HG02678 (cell line): ENCODE measurements at regions not wholly inside any gene's neighbourhood (a gene's known extent, or its start where the extent isn't known, plus 50 kb on each side); places are given as distances from the start of the nearest gene placed in this dataset.

ENCODE experiments used
- ATAC-seq: cut with Tn5 transposase; IDR thresholded peaks from one replicate; pipeline ENCODE4 v1.9.1; 2021; ENCODE audit warnings: mild to moderate bottlenecking, moderate library complexity; ENCODE audit not compliant: unreplicated experiment

- no peak for ATAC-seq
Measured at GRCh38 chr7:88515301-88515700, 208.6 kb upstream of the STEAP4 start.

GRCh38 chr7:88509341-88509740 lies 202.6 kb upstream of the STEAP4 start:
- ATAC-seq: no peak

DNA sequence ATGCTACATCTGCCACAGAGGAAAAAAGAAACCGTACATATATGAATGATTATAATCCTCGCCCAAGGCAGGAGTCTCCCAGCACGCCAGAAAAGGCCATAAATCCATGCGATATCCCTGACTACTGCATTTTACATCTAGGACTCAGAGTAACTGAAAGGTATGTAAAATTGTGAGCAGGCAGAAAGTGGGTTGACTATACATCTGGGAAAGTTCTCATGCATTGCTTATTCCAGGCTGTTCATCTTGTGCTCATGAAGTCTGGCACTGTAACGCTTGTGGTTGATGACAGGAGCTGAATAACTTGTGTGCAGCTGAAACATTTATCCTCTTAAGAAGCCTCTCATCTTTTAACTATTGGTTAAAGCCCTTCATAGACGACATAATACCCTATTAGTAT lies 193.4 kb upstream of the STEAP4 start:
- no peak for ATAC-seq

- ATAC-seq: no peak
Measured at GRCh38 chr7:88495881-88496725, 189.4 kb upstream of the STEAP4 start.

DNA sequence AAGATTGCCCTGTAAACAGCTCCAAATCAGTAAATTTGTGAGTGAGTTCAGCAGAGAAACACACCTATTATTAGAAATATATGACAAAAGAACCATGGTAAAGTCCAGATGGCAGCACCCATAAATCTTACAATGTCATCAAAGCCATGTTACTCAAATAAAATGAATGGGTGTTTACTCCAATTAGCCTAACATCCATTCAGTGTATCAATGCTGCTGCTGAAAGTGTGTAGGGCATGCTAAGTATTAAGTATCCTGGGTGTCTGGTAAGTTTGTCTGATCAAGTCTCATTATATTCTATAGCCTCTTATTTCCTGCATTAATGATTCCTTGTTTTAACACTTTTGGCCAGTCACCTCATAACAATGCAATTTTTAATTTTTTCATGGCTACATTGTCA lies 185.5 kb upstream of the STEAP4 start:
- ATAC-seq: no peak

GRCh38 chr7:88490874-88491273 lies 184.2 kb upstream of the STEAP4 start:
- ATAC-seq: no peak

- ATAC-seq: no peak
Measured at GRCh38 chr7:88490161-88490560, 183.5 kb upstream of the STEAP4 start.

- no peak for ATAC-seq
Measured at GRCh38 chr7:88485821-88486220, 179.1 kb upstream of the STEAP4 start.

- ATAC-seq: no peak
Measured at GRCh38 chr7:88484551-88484950, 177.9 kb upstream of the STEAP4 start.

GRCh38 chr7:88480896-88481295 lies 174.2 kb upstream of the STEAP4 start:
- no peak for ATAC-seq

DNA sequence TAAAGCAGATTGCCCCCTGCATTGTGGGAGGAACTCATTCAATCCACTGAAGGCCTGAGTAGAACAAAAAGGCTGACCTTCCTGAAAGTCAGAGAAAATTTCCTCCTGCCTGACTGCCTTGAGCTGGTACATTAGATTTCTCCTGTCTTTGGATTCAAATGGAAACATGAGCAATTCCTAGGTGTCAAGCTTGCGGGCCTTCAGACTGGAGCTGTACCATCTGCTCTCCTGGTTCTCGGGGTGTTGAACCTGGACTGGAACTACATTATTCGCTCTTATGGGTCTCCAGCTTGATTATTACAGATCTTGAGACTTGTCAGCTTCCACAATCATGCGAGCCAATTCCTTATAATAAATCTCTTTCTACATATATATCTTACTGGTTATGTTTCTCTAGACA lies 173.6 kb upstream of the STEAP4 start:
- no peak for ATAC-seq

DNA sequence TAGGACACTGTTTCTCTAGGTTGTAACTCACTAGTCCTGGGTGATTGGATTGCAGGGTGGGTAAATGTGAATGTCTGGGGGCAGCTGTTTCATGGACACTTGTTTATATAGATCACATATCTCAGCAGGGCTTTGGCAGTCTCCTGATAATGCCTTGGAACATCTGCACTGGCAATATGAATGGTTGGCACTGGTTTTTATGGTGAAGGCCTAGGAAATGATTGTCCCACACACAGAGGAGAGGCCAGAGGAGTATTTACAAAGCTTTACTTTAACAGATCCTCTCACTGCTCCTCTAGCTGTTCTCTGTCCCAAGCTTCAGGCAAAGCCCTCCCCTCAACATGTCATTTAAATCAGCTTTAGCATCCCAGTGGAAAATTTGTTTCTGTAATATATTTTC lies 171.3 kb upstream of the STEAP4 start:
- no peak for ATAC-seq

DNA sequence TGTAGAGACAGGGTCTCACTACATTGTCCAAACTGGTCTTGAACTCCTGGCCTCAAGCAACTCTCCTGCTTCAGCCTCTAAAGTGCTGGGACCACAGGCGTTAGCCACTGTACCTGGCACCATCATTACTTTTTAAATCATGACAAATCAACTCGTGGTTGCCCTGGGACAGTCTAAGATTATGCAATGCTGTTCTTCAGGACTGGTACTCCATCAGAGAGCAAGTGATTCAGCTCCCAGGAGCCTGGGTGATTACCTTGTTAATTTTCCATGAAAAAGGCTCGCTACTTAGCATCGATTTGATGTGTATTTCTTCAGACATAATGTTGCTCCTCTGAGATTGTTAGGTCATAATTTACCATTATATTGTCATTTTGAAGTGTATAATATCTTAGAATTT lies 158.9 kb upstream of the STEAP4 start:
- ATAC-seq: no peak

DNA sequence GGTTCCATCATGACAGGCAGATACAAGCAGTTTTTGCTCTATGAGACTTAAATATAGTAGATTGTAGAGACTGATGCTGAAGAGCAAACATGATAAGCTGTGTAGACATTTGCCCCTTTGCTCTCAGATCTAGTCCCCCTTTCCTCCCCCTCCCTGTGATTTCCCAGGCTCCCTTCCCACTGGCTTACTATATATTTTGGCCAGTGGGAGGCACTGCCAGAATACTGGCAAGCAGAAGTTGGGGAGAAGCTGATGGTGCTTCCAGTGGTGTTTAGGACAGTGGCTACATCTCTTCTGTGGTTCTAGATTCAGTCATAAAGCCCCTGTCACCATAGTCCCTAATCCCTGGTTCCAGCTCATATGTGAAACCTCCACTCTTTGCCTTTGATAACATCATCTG lies 156.1 kb upstream of the STEAP4 start:
- no peak for ATAC-seq

DNA sequence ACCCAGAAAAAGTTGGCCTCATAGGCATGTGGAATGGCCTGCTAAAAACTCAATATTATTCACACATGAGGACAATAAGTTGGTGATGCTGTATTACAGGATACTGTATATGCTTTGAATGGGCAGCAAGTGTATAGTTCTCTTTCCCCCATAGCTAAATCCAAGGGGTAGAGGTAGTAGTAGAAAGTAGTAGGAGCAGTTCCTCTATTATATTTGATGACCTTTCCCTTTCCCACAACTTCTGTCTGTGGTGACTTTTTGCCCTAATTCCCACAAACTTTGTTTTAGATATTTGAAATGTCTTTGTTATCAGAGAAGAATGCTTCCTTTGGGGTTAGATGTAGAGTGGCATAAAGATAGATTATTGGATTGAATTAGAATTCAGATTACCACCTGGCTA lies 154.0 kb upstream of the STEAP4 start:
- ATAC-seq: no peak

DNA sequence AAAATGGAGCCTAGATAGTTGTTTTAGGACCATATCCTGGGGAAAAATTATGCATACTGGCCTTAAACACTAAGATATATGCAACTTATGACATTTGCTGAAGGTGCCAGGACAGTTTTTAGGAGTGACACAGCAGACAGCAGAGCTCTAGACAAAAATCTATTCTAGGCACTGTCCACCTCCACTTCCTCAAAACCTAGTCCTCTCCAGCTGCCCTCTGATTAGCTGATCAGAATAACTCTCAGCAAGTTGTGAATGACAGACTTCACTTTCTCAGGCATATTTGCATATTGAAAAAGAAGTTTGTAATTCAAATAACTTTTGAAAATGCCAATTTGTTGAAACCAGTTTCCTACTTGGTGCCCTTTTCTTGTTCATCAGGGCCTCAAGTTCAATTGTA lies 152.3 kb upstream of the STEAP4 start:
- no peak for ATAC-seq

DNA sequence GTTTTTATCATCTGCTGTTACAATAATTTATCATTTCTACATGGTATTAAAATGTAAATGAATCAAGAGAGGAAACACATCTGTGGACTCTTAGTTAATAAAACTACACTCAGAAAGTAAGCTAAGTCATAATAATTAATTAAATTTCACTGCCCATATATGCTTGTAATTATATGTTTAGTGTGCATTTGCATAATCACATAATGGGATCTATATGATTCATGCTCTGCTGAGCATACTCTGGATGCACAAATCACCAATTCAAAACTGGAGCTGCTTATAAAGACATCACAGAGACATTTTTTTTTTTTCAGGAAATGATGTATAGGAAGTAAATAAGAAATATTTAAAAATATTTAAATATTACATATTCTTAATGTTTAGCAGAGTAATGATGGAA lies 151.6 kb upstream of the STEAP4 start:
- no peak for ATAC-seq

- ATAC-seq: no peak
Measured at GRCh38 chr7:88457320-88457719, 150.6 kb upstream of the STEAP4 start.

DNA sequence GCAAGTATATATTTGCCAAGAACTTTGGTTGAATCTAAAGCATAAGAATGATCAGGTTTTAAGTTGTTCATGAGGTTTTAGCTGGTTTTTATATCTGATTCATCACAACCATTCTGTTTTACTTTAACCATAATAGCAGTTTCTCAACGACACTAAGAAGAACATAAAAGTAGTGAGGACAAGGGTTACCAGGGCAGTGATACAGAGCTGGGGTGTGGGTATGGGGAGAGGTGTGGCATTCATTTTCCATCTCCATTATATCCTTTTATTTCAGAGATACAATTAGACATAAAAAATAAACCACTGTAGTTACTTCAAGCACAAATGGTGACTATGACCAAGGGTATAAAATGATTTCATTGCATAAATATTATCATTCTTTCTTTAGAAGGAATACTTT lies 149.8 kb upstream of the STEAP4 start:
- no peak for ATAC-seq

- no peak for ATAC-seq
Measured at GRCh38 chr7:88455696-88456095, 149.0 kb upstream of the STEAP4 start.

- ATAC-seq: no peak
Measured at GRCh38 chr7:88452646-88453045, 146.0 kb upstream of the STEAP4 start.

DNA sequence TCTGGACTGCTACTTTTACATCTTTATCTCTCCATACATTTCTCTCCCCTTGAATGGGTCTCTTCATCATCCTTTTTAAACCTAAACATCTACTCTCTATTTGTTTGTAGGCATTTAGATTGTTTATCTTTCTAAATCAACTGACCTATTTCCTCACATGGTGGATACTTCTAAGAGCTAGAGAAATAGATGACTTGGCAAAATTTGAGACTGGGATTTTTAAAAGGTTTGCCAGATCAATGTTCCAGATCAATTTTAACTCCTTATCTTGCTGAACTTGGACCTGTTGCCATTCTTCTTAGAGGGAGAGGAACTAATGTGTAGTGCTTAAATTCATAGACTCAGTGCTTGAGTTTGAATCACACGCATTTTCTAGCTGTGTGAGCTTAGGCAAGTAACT lies 144.2 kb upstream of the STEAP4 start:
- no peak for ATAC-seq

DNA sequence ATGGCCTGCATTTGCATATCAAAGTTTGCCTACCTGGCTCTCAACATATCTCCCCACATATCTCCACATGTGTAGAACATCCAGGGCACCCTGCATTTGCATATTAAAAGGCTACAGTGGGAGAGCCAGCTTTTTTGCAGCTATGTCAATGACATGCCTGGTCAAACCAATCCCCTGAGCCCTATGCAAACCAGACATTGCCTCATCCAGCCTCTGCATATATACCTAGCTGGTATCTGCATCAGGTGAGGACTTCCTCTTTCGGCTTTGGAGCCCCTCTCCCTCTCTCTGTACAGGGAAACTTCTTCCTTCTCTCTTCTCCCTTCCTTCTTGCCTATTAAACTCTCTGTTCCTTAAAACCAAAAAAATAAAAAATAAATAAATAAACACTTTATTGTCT lies 142.7 kb upstream of the STEAP4 start:
- no peak for ATAC-seq
